GM12865 (cell line): ENCODE measurements at regions not wholly inside any gene's neighbourhood (a gene's known extent, or its start where the extent isn't known, plus 50 kb on each side); places are given as distances from the start of the nearest gene placed in this dataset.

Experiments used
- DNase-seq: peaks from one replicate; pipeline ENCODE4 v3.0.0; 2010; ENCODE audit warnings: low read depth
- H3K4me3 ChIP-seq: 2 replicates; pipeline ENCODE4 v1.5.1; 2011; ENCODE audit warnings: mild to moderate bottlenecking, low read depth, low read length, control low read depth
- CTCF ChIP-seq: IDR thresholded peaks from 2 replicates; pipeline ENCODE4 v1.5.1; 2011; ENCODE audit warnings: low read length, control low read depth, low read depth, inconsistent platforms; ENCODE audit not compliant: insufficient read depth; ENCODE audit errors: missing control alignments

DNA sequence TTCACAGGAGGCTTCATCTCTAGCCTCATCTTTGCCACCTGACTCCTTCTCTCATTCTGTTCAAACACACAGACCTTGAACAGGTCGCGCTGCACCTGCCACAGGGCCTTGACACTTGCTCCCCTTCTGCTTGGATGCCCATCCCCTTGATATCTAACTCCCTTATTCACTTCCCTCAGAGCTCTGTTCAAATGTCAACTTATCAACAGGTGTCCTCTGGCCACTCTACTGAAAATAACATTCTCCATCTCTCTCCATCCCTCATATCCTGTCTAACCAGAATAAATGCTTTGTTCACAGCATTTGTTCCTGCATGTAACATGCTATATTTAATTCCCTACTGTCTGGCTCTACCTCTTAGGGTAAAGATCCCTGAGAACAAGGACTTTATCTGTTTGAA is 67.2 kb upstream of the DRD2 start:
- H3K4me3 ChIP-seq = no peak overlapping the region
- DNase-seq = no peak
- no peak for TF ChIP-seq CTCF

GRCh38 chr11:113540416-113541330 is 65.5 kb upstream of the DRD2 start:
- DNase-seq = no peak
- no peak overlapping the region for H3K4me3 ChIP-seq
- no peak for TF ChIP-seq CTCF

GRCh38 chr11:113538451-113539412 is 63.5 kb upstream of the DRD2 start:
- no peak for TF ChIP-seq CTCF
- DNase-seq = no peak
- no peak overlapping the region for H3K4me3 ChIP-seq

DNA sequence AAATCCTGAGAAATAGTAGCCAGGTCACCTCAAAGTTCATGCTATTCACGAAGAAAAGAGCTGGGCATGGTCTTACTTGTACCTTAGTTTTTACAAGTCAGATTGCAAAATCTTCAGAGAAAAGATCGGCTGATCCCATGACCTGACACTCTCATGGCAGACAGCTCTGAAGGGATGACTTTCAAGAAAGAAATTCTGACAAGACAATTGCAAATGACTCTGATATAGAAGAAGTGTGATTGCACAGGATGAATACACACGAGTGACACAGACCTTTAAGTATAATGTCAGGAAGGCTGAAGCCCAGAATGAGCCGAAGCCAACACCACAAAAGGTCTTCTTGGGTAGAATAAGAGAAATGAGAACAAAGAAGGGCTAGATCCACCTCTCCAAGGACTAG is 59.4 kb upstream of the DRD2 start:
- TF ChIP-seq CTCF = no peak
- H3K4me3 ChIP-seq = no peak overlapping the region
- no peak for DNase-seq

- TF ChIP-seq CTCF = no peak
- no peak overlapping the region for H3K4me3 ChIP-seq
- DNase-seq = no peak
Measured at GRCh38 chr11:113533425-113533698, 58.2 kb upstream of the DRD2 start.

DNA sequence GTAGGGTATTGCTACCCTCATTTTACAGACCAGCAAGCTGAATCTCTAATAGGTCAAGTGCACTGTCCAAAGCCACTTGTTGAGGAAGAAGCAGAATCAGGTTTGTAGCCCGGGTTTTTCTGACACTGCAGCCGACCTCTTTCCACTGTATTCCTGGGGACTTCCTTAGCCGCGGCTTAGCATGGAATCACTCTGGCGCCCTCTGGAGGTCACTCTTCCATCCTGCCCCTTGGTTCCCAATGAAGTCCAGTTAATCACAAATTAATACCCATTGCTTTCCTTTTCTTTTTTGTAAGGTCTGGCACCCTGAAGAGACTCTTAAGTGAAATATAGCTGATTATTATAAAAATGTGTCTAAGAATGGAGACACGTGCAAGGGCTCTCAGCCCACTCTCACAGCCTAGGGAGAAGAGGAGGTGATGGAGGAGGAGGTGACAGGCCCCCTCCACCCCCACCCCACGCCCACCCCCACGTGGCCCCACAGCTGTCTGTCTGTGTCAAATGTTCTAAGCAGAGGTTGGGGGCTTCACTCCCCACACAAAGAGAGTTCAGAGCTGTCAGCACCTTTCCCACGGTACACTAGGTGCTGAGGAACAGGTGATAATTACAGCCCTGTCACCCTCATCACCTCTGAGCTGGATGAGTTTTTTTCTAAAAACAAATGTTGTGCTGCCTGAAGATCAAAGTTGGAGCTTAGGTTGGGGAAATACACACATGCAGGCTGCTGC is 57.7 kb upstream of the DRD2 start:
- peak; percentile 72 for DNase-seq
- no peak overlapping the region for H3K4me3 ChIP-seq
- TF ChIP-seq CTCF = peak; percentile 76
